ENCODE measurements at regions not wholly inside any gene's neighbourhood (a gene's known extent, or its start where the extent isn't known, plus 50 kb on each side); places are given as distances from the start of the nearest gene placed in this dataset.

DNA sequence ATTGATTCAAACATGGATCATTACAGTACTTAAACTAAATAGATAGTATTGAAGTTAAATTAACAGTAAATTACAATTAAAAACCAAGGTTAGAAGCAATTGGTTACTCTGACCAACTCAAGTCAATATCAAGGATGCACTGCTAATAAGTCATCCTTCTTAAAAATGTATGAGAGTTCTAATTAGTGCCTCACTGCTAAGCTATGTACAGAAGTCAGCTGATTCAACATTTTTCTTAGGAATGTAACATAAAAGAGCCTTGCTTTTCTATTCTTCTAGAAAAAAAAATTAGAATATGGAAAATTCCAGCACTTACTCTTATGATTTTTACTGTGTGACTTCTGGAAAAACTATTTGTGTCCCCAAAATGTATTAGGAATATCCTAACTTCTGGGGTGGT lies 75.7 kb upstream of the FBN2 start:
- Mint-ChIP-seq H3K27me3 (ENCODE audit: unreplicated experiment) (no peaks in the 10 kb centered on the region), H3K4me3 (ENCODE audit: low read depth, unreplicated experiment) (no peak overlapping the region), H3K27ac (ENCODE audit: unreplicated experiment) (no peak overlapping the region), H3K4me1 (ENCODE audit: low read depth, unreplicated experiment) (no peaks in the 10 kb centered on the region), H3K9me3 (ENCODE audit: low read depth, unreplicated experiment) (peaks cover 3% of the 10 kb centered on the region), H3K36me3 (ENCODE audit: insufficient read depth, unreplicated experiment) (no peaks in the 10 kb centered on the region)
- intact Hi-C loops (cut with micrococcal nuclease; ENCODE audit: unreplicated experiment) = no loop called here
- no peak for DNase-seq
- TF ChIP-seq, protein P1, sequence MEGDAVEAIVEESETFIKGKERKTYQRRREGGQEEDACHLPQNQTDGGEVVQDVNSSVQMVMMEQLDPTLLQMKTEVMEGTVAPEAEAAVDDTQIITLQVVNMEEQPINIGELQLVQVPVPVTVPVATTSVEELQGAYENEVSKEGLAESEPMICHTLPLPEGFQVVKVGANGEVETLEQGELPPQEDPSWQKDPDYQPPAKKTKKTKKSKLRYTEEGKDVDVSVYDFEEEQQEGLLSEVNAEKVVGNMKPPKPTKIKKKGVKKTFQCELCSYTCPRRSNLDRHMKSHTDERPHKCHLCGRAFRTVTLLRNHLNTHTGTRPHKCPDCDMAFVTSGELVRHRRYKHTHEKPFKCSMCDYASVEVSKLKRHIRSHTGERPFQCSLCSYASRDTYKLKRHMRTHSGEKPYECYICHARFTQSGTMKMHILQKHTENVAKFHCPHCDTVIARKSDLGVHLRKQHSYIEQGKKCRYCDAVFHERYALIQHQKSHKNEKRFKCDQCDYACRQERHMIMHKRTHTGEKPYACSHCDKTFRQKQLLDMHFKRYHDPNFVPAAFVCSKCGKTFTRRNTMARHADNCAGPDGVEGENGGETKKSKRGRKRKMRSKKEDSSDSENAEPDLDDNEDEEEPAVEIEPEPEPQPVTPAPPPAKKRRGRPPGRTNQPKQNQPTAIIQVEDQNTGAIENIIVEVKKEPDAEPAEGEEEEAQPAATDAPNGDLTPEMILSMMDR (IDR thresholded peaks at IDR 0.05; ENCODE audit: unreplicated experiment) = no peak
- no TSS peak for BruUV-seq (replicated peaks)
- CTCF ChIA-PET = no interaction called here

DNA sequence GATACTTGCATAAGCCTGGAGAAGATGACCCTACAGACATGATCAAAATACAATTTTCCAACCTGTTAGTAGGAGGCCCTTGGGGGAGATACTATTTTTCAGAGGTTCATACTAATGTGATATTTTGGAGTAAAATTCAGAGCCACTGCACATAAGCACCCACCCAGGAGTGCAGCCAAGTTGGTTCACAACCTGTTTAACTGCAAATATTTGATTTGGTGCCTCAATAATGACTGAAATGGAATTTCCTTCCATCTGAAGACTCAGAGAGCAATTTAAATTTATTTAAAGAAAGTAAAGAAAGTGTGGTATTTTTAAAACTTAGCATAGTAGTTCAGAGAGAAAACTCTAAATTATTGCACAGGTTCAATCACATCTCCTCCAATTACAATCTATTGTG lies 77.5 kb upstream of the FBN2 start:
- CTCF ChIA-PET = no interaction called here
- no peak for DNase-seq
- no peak overlapping the region for H3K27ac Mint-ChIP-seq (ENCODE audit: unreplicated experiment)
- H3K4me1 Mint-ChIP-seq (ENCODE audit: low read depth, unreplicated experiment) = no peaks in the 10 kb centered on the region
- no peaks in the 10 kb centered on the region for H3K36me3 Mint-ChIP-seq (ENCODE audit: insufficient read depth, unreplicated experiment)
- BruUV-seq (replicated peaks) = no TSS peak
- H3K9me3 Mint-ChIP-seq (ENCODE audit: low read depth, unreplicated experiment) = peaks cover under 1% of the 10 kb centered on the region
- TF ChIP-seq, protein P1 (IDR thresholded peaks at IDR 0.05; ENCODE audit: unreplicated experiment) = no peak
- H3K4me3 Mint-ChIP-seq (ENCODE audit: low read depth, unreplicated experiment) = no peak overlapping the region
- intact Hi-C loops (cut with micrococcal nuclease; ENCODE audit: unreplicated experiment) = no loop called here
- H3K27me3 Mint-ChIP-seq (ENCODE audit: unreplicated experiment) = no peaks in the 10 kb centered on the region

DNA sequence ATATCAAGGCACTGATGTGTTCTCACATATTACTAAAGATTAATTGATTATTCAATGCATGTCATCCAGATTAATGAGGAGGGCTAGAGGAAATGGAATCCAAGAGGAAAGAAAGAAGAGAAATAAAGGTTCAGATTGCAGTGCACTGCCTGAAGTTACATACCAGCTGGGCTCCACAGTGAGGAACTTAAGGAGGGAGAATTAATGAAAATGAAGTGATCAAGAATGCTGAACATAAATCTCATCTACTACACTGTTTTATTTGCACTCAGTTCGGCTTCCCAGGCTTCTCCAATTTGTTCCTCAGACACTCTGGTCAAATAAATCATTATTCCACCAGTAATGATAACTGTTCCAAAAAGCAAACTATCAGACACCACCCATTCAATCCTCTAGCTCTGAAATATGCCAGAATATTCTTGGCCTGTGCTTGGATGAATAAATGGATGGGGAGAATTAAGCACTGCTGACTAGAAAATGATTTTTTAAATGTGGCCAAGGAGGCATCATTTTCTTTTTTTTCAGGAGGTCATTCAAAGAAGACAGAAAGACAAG lies 88.6 kb upstream of the FBN2 start:
- Mint-ChIP-seq H3K4me3 (ENCODE audit: low read depth, unreplicated experiment) (no peak overlapping the region), H3K4me1 (ENCODE audit: low read depth, unreplicated experiment) (no peaks in the 10 kb centered on the region), H3K27me3 (ENCODE audit: unreplicated experiment) (no peaks in the 10 kb centered on the region), H3K36me3 (ENCODE audit: insufficient read depth, unreplicated experiment) (no peaks in the 10 kb centered on the region), H3K9me3 (ENCODE audit: low read depth, unreplicated experiment) (no peaks in the 10 kb centered on the region), H3K27ac (ENCODE audit: unreplicated experiment) (no peak overlapping the region)
- TF ChIP-seq, protein P1 (IDR thresholded peaks at IDR 0.05; ENCODE audit: unreplicated experiment) = no peak
- intact Hi-C loops (cut with micrococcal nuclease; ENCODE audit: unreplicated experiment) = no loop called here
- no peak for DNase-seq
- no TSS peak for BruUV-seq (replicated peaks)
- CTCF ChIA-PET = no interaction called here

DNA sequence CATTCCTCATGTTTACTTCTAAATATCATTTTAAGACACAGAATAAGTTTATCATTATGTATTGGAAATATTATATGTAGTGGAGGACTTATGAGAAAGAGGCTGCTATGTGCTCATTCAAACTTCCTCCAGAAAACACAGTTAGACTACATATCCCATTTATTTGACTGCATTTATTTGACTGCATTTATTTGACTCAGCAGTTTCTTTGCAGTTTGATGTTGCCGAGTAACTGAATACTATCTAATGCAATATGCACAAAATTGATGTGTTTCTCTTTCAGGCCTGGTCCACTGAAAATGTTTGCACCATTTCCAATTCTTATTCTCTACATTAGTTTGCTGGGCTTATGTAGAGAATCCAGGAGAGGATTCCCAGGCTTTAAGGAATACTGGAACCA lies 89.9 kb upstream of the FBN2 start:
- H3K4me1 Mint-ChIP-seq (ENCODE audit: low read depth, unreplicated experiment) = no peaks in the 10 kb centered on the region
- no peak for DNase-seq
- BruUV-seq (replicated peaks) = no TSS peak
- CTCF ChIA-PET = no interaction called here
- H3K27me3 Mint-ChIP-seq (ENCODE audit: unreplicated experiment) = no peaks in the 10 kb centered on the region
- H3K4me3 Mint-ChIP-seq (ENCODE audit: low read depth, unreplicated experiment) = no peak overlapping the region
- no peaks in the 10 kb centered on the region for H3K36me3 Mint-ChIP-seq (ENCODE audit: insufficient read depth, unreplicated experiment)
- TF ChIP-seq, protein P1 (IDR thresholded peaks at IDR 0.05; ENCODE audit: unreplicated experiment) = no peak
- no peak overlapping the region for H3K27ac Mint-ChIP-seq (ENCODE audit: unreplicated experiment)
- intact Hi-C loops (cut with micrococcal nuclease; ENCODE audit: unreplicated experiment) = no loop called here
- no peaks in the 10 kb centered on the region for H3K9me3 Mint-ChIP-seq (ENCODE audit: low read depth, unreplicated experiment)

All from Calu3 (cell line).